ENCODE measurements at regions not wholly inside any gene's neighbourhood (a gene's known extent, or its start where the extent isn't known, plus 50 kb on each side); places are given as distances from the start of the nearest gene placed in this dataset.

DNA sequence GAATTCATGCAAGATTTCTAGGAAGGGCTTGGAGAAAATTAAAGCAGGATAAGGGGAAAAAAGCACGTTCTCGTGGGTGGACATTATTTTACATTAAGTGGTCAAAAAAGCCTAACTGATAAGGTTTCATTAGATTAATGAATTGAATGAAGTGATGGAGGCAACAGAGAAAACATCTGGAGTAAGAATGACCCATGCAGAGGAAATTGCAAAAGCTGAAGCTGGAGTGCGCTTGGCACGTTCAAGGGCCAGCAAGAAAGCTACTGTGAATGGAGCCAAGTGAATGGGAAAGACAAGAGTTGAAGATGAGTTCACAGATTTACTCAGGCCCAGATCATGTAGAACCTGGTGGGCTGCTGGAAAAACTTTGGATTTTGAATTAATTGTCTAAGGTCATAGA lies 777.9 kb downstream of the DACH1 start:
- H3K79me2 ChIP-seq (ENCODE audit: low read length) = no peaks in the 10 kb centered on the region
- TF ChIP-seq, protein P1, sequence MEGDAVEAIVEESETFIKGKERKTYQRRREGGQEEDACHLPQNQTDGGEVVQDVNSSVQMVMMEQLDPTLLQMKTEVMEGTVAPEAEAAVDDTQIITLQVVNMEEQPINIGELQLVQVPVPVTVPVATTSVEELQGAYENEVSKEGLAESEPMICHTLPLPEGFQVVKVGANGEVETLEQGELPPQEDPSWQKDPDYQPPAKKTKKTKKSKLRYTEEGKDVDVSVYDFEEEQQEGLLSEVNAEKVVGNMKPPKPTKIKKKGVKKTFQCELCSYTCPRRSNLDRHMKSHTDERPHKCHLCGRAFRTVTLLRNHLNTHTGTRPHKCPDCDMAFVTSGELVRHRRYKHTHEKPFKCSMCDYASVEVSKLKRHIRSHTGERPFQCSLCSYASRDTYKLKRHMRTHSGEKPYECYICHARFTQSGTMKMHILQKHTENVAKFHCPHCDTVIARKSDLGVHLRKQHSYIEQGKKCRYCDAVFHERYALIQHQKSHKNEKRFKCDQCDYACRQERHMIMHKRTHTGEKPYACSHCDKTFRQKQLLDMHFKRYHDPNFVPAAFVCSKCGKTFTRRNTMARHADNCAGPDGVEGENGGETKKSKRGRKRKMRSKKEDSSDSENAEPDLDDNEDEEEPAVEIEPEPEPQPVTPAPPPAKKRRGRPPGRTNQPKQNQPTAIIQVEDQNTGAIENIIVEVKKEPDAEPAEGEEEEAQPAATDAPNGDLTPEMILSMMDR (IDR thresholded peaks at IDR 0.05; ENCODE audit: low read depth, low read length) = no peak
- TF ChIP-seq EZH2phosphoT487 (IDR thresholded peaks at IDR 0.05; ENCODE audit: low read depth) = no peak
- H3K9me3 ChIP-seq (ENCODE audit: insufficient read depth, low read length) = no peaks in the 10 kb centered on the region
- no peaks in the 10 kb centered on the region for H4K20me1 ChIP-seq (ENCODE audit: insufficient read depth, low read length)
- no peaks in the 10 kb centered on the region for H3K4me1 ChIP-seq (ENCODE audit: low read length)
- H3K4me2 ChIP-seq (ENCODE audit: low read length) = no peak overlapping the region
- H2AFZ ChIP-seq (ENCODE audit: low read depth, low read length) = no peak overlapping the region
- H3K27me3 ChIP-seq (ENCODE audit: low read depth, low read length) = no peaks in the 10 kb centered on the region
- H3K36me3 ChIP-seq (replicated peaks; ENCODE audit: low read depth, low read length) = no peaks in the 10 kb centered on the region
- no peak overlapping the region for H3K27ac ChIP-seq (ENCODE audit: low read length)
- no peak overlapping the region for H3K9ac ChIP-seq (ENCODE audit: low read length)
- no peak overlapping the region for H3K4me3 ChIP-seq (ENCODE audit: low read length)

DNA sequence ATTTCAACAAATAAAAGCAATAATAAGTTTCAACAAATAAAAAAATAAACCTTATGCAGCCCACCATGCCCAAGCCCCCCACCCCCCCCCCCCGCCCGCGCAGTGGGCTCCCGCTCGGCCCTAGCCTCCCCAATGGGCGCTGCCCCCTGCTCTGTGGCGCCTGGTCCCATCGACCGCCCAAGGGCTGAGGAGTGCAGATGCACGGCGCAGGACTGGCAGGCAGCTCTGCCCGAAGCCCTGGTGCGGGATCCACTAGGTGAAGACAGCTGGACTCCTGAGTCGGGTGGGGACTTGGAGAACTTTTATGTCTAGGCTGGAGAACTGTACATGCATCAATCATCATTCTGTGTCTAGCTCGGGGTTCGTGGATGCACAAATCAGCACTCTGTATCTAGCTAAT lies 779.6 kb downstream of the DACH1 start:
- no peak overlapping the region for H3K4me3 ChIP-seq (ENCODE audit: low read length)
- TF ChIP-seq, protein P1 (IDR thresholded peaks at IDR 0.05; ENCODE audit: low read depth, low read length) = no peak
- no peak for TF ChIP-seq EZH2phosphoT487 (IDR thresholded peaks at IDR 0.05; ENCODE audit: low read depth)
- H4K20me1 ChIP-seq (ENCODE audit: insufficient read depth, low read length) = no peaks in the 10 kb centered on the region
- H3K4me1 ChIP-seq (ENCODE audit: low read length) = no peaks in the 10 kb centered on the region
- no peaks in the 10 kb centered on the region for H3K79me2 ChIP-seq (ENCODE audit: low read length)
- H2AFZ ChIP-seq (ENCODE audit: low read depth, low read length) = no peak overlapping the region
- no peak overlapping the region for H3K27ac ChIP-seq (ENCODE audit: low read length)
- H3K9ac ChIP-seq (ENCODE audit: low read length) = no peak overlapping the region
- H3K9me3 ChIP-seq (ENCODE audit: insufficient read depth, low read length) = no peaks in the 10 kb centered on the region
- no peaks in the 10 kb centered on the region for H3K36me3 ChIP-seq (replicated peaks; ENCODE audit: low read depth, low read length)
- no peak overlapping the region for H3K4me2 ChIP-seq (ENCODE audit: low read length)
- no peaks in the 10 kb centered on the region for H3K27me3 ChIP-seq (ENCODE audit: low read depth, low read length)

DNA sequence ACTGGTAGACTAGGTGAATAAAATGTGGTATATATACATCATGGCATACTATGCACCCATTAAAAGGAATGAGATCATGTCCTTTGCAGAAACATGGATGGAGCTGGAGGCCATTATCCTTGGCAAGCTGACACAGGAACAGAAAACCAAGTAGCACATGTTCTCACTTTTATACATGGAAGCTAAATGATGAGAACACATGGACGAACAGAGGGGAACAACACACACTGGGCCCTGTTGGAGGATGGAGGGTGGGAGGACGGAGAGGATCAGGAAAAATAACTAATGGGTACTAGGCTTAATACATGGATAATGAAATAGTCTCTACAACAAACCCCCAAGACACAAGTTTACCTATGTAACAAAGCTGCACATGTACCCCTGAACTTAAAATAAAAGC lies 780.0 kb downstream of the DACH1 start:
- Histone ChIP-seq H3K4me2 (ENCODE audit: low read length) (no peak overlapping the region), H4K20me1 (ENCODE audit: insufficient read depth, low read length) (no peaks in the 10 kb centered on the region), H3K27me3 (ENCODE audit: low read depth, low read length) (no peaks in the 10 kb centered on the region), H3K4me3 (ENCODE audit: low read length) (no peak overlapping the region), H3K79me2 (ENCODE audit: low read length) (no peaks in the 10 kb centered on the region), H3K27ac (ENCODE audit: low read length) (no peak overlapping the region), H3K4me1 (ENCODE audit: low read length) (no peaks in the 10 kb centered on the region), H3K36me3 (replicated peaks; ENCODE audit: low read depth, low read length) (no peaks in the 10 kb centered on the region), H2AFZ (ENCODE audit: low read depth, low read length) (no peak overlapping the region), H3K9me3 (ENCODE audit: insufficient read depth, low read length) (no peaks in the 10 kb centered on the region), H3K9ac (ENCODE audit: low read length) (no peak overlapping the region)
- TF ChIP-seq EZH2phosphoT487 (IDR thresholded peaks at IDR 0.05; ENCODE audit: low read depth) = no peak
- TF ChIP-seq, protein P1 (IDR thresholded peaks at IDR 0.05; ENCODE audit: low read depth, low read length) = no peak

DNA sequence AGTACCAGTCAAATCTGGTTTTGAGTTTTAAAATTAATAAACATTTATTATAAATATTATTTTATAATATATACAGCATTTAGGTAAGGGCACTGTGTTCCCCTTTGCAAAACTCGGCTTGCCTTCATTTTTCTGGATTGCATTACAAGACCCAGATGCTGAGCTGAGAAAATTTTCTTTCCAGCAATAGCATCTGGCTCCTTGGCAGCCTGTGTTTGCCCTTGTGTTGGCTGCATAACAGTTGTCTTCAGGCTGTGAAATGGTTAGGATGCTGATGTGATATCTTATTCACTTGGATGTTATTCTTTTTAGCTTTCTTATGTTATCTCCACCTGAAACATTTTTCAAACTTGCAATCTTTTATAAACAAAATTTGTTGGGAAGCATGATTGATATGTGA lies 784.4 kb downstream of the DACH1 start:
- no peaks in the 10 kb centered on the region for H3K9me3 ChIP-seq (ENCODE audit: insufficient read depth, low read length)
- no peak overlapping the region for H2AFZ ChIP-seq (ENCODE audit: low read depth, low read length)
- no peaks in the 10 kb centered on the region for H3K36me3 ChIP-seq (replicated peaks; ENCODE audit: low read depth, low read length)
- H3K79me2 ChIP-seq (ENCODE audit: low read length) = no peaks in the 10 kb centered on the region
- TF ChIP-seq, protein P1 (IDR thresholded peaks at IDR 0.05; ENCODE audit: low read depth, low read length) = no peak
- TF ChIP-seq EZH2phosphoT487 (IDR thresholded peaks at IDR 0.05; ENCODE audit: low read depth) = no peak
- no peaks in the 10 kb centered on the region for H4K20me1 ChIP-seq (ENCODE audit: insufficient read depth, low read length)
- H3K9ac ChIP-seq (ENCODE audit: low read length) = no peak overlapping the region
- H3K4me1 ChIP-seq (ENCODE audit: low read length) = peaks cover 5% of the 10 kb centered on the region
- H3K4me2 ChIP-seq (ENCODE audit: low read length) = no peak overlapping the region
- no peak overlapping the region for H3K4me3 ChIP-seq (ENCODE audit: low read length)
- no peak overlapping the region for H3K27ac ChIP-seq (ENCODE audit: low read length)
- no peaks in the 10 kb centered on the region for H3K27me3 ChIP-seq (ENCODE audit: low read depth, low read length)

All from OCI-LY3 (cell line).